ENCODE measurements at regions not wholly inside any gene's neighbourhood (a gene's known extent, or its start where the extent isn't known, plus 50 kb on each side); places are given as distances from the start of the nearest gene placed in this dataset.

- Histone ChIP-seq H3K79me2 (ENCODE audit: insufficient read depth, low read length) (no peaks in the 10 kb centered on the region), H3K4me1 (ENCODE audit: control insufficient read depth in 1 of 2, insufficient read depth in 2 of 2, low read length in 2 of 2) (no peaks in the 10 kb centered on the region), H3K4me3 (replicated peaks in 1 of 2; ENCODE audit: low read depth in 1 of 2, low read length in 2 of 2) (no peak overlapping the region), H3K9me3 (ENCODE audit: control insufficient read depth in 1 of 2, insufficient read depth in 1 of 2, low read depth in 1 of 2, low read length in 2 of 2) (no peaks in the 10 kb centered on the region), H3K9me2 (ENCODE audit: insufficient read depth) (no peaks in the 10 kb centered on the region), H3K27ac (ENCODE audit: low read depth, low read length) (no peak overlapping the region), H3K4me2 (ENCODE audit: low read length) (no peak overlapping the region), H4K20me1 (ENCODE audit: insufficient read depth) (no peaks in the 10 kb centered on the region), H3K36me3 (ENCODE audit: control insufficient read depth in 1 of 2, insufficient read depth in 2 of 2, low read length in 2 of 2) (no peaks in the 10 kb centered on the region), H3K27me3 (ENCODE audit: insufficient read depth, low read length) (no peaks in the 10 kb centered on the region), H3K9ac (ENCODE audit: low read length) (no peak overlapping the region), H2AFZ (ENCODE audit: low read depth, low read length, poor library complexity, severe bottlenecking) (no peak overlapping the region)
- DNase-seq (ENCODE audit: low read depth, low spot score) (no peak), ATAC-seq (no peak)
- TF ChIP-seq POLR2AphosphoS5 (IDR thresholded peaks at IDR 0.05; ENCODE audit: low read depth, low read length) (no peak), SIN3A (IDR thresholded peaks at IDR 0.05; ENCODE audit: low read depth) (no peak), EZH2 (IDR thresholded peaks at IDR 0.05) (no peak)
- ChIA-PET POLR2A (no interaction called here), CTCF (no interaction called here), RAD21 (ENCODE audit: low non-redundant PET in 1 of 2, low total read pairs in 2 of 2, uncharacterized antibody in 2 of 2, unreplicated experiment in 2 of 2) (no interaction called here)
- intact Hi-C loops (cut with micrococcal nuclease): no loop called here
- no TSS peak for BruUV-seq (replicated peaks)
These were observed 94.6 kb upstream of the LRIG3 start for GRCh38 chr12:59014885-59015284.

GRCh38 chr12:59010941-59011340 lies 90.6 kb upstream of the LRIG3 start:
- Histone ChIP-seq H3K9me3 (ENCODE audit: control insufficient read depth in 1 of 2, insufficient read depth in 1 of 2, low read depth in 1 of 2, low read length in 2 of 2) (no peaks in the 10 kb centered on the region), H3K27ac (ENCODE audit: low read depth, low read length) (no peak overlapping the region), H3K27me3 (ENCODE audit: insufficient read depth, low read length) (no peaks in the 10 kb centered on the region), H3K9ac (ENCODE audit: low read length) (no peak overlapping the region), H2AFZ (ENCODE audit: low read depth, low read length, poor library complexity, severe bottlenecking) (no peak overlapping the region), H4K20me1 (ENCODE audit: insufficient read depth) (no peaks in the 10 kb centered on the region), H3K4me2 (ENCODE audit: low read length) (no peak overlapping the region), H3K4me3 (replicated peaks in 1 of 2; ENCODE audit: low read depth in 1 of 2, low read length in 2 of 2) (no peak overlapping the region), H3K9me2 (ENCODE audit: insufficient read depth) (no peaks in the 10 kb centered on the region), H3K36me3 (ENCODE audit: control insufficient read depth in 1 of 2, insufficient read depth in 2 of 2, low read length in 2 of 2) (no peaks in the 10 kb centered on the region), H3K4me1 (ENCODE audit: control insufficient read depth in 1 of 2, insufficient read depth in 2 of 2, low read length in 2 of 2) (no peaks in the 10 kb centered on the region), H3K79me2 (ENCODE audit: insufficient read depth, low read length) (no peaks in the 10 kb centered on the region)
- ChIA-PET POLR2A (no interaction called here), RAD21 (ENCODE audit: low non-redundant PET in 1 of 2, low total read pairs in 2 of 2, uncharacterized antibody in 2 of 2, unreplicated experiment in 2 of 2) (no interaction called here), CTCF (no interaction called here)
- DNase-seq (ENCODE audit: low read depth, low spot score): no peak
- TF ChIP-seq ZNF274 (IDR thresholded peaks at IDR 0.05; ENCODE audit: low read depth, low read length) (no peak), ZFX (IDR thresholded peaks at IDR 0.05) (no peak), CBX3 (IDR thresholded peaks at IDR 0.05; ENCODE audit: low read depth) (no peak), RAD21 (IDR thresholded peaks at IDR 0.05; ENCODE audit: low read depth) (no peak), EGR1 (IDR thresholded peaks at IDR 0.05; ENCODE audit: low read depth) (no peak), YY1 (IDR thresholded peaks at IDR 0.05; ENCODE audit: extremely low read depth, insufficient replicate concordance, low read depth, low read length) (no peak), ATF3 (IDR thresholded peaks at IDR 0.05) (no peak), REST (IDR thresholded peaks at IDR 0.05; ENCODE audit: low read depth) (no peak), POLR2A (IDR thresholded peaks at IDR 0.05; ENCODE audit: borderline replicate concordance, extremely low read depth, insufficient read depth, insufficient read length) (no peak)
- intact Hi-C loops (cut with micrococcal nuclease): no loop called here
- no TSS peak for BruUV-seq (replicated peaks)
- ATAC-seq: no peak
